NCI-H1930 (cell line): ENCODE measurements at regions not wholly inside any gene's neighbourhood (a gene's known extent, or its start where the extent isn't known, plus 50 kb on each side); places are given as distances from the start of the nearest gene placed in this dataset.

Experiments used
- DNase-seq, 2 experiments: peaks; one replicate each; lab custom pipeline; 2025; lab: John Stamatoyannopoulos, UW

- no peak for DNase-seq
Observed at GRCh38 chr1:63041660-63042059, 257.7 kb downstream of the ATG4C start.

- no peak for DNase-seq
Observed at GRCh38 chr1:63042278-63042677, 258.3 kb downstream of the ATG4C start.

GRCh38 chr1:63046539-63046938 lies 262.6 kb downstream of the ATG4C start:
- DNase-seq: no peak

- DNase-seq: no peak
Observed at GRCh38 chr1:63049135-63049534, 265.2 kb downstream of the ATG4C start.

GRCh38 chr1:63051356-63051755 lies 267.4 kb downstream of the ATG4C start:
- no peak for DNase-seq

GRCh38 chr1:63051886-63052285 lies 268.0 kb downstream of the ATG4C start:
- no peak for DNase-seq

- no peak for DNase-seq
Observed at GRCh38 chr1:63054184-63054583, 268.2 kb upstream of the FOXD3 start.

GRCh38 chr1:63063367-63063766 lies 259.0 kb upstream of the FOXD3 start:
- DNase-seq: no peak

- no peak for DNase-seq
Observed at GRCh38 chr1:63064135-63064534, 258.2 kb upstream of the FOXD3 start.

- no peak for DNase-seq
Observed at GRCh38 chr1:63068626-63069025, 253.7 kb upstream of the FOXD3 start.

GRCh38 chr1:63069214-63069613 lies 253.2 kb upstream of the FOXD3 start:
- no peak for DNase-seq

- DNase-seq: no peak
Observed at GRCh38 chr1:63073309-63074306, 248.8 kb upstream of the FOXD3 start.

- no peak for DNase-seq
Observed at GRCh38 chr1:63074321-63074720, 248.0 kb upstream of the FOXD3 start.

GRCh38 chr1:63082766-63083165 lies 239.6 kb upstream of the FOXD3 start:
- no peak for DNase-seq

- DNase-seq: peak; percentile 3 to 14
Observed at GRCh38 chr1:63087966-63088365, 234.4 kb upstream of the FOXD3 start.

GRCh38 chr1:63099188-63099587 lies 223.2 kb upstream of the FOXD3 start:
- DNase-seq: no peak

GRCh38 chr1:63101336-63101735 lies 221.0 kb upstream of the FOXD3 start:
- DNase-seq: no peak

- no peak for DNase-seq
Observed at GRCh38 chr1:63103682-63104081, 218.7 kb upstream of the FOXD3 start.

- no peak for DNase-seq
Observed at GRCh38 chr1:63107066-63107465, 215.3 kb upstream of the FOXD3 start.

GRCh38 chr1:63108206-63108605 lies 214.2 kb upstream of the FOXD3 start:
- DNase-seq: no peak

GRCh38 chr1:63112155-63112900 lies 210.0 kb upstream of the FOXD3 start:
- DNase-seq: no peak

- no peak for DNase-seq
Observed at GRCh38 chr1:63115527-63115926, 206.8 kb upstream of the FOXD3 start.

GRCh38 chr1:63116016-63116415 lies 206.4 kb upstream of the FOXD3 start:
- DNase-seq: no peak
